Pancreas (tissue), 10 donors: ENCODE measurements at regions not wholly inside any gene's neighbourhood (a gene's known extent, or its start where the extent isn't known, plus 50 kb on each side); places are given as distances from the start of the nearest gene placed in this dataset.
"Not testable (repeated sequence)": the region's sequence is repeated elsewhere in the genome, so short reads cannot be mapped to it uniquely, and the experiment has no call there.

ENCODE experiments used
- ATAC-seq, 4 donors: fragments of 200-7000 bp; cut with Tn5 transposase; one replicate each; pipeline versions ENCODE4 v1.8.0 to v1.9.1; 2020; ENCODE audit warnings: mild to moderate bottlenecking in 4 of 4, moderate library complexity in 4 of 4
- DNase-seq, 6 donors: peaks; one replicate each; pipeline ENCODE4 v3.0.0-alpha.2; 2020
- FAIRE-seq: peaks from 2 replicates; lab custom pipeline; 2012; peaks lifted over from hg19 to GRCh38; lab: Jason Lieb, UNC
- H3K27ac ChIP-seq, 4 donors: fragments of 200-600 bp; sonication (generic); 1 replicate in 3 of 4; 2 replicates in 1 of 4; pipeline versions ENCODE4 v1.5.0 to v1.8.0; 2020
- H3K27me3 ChIP-seq, 4 donors: fragments of 200-600 bp; one replicate each; pipeline ENCODE4 v1.8.0; 2021
- H3K36me3 ChIP-seq, 3 donors: fragments of 200-600 bp; sonication (generic) in 1 of 3; one replicate each; pipeline versions ENCODE4 v1.5.0 to v1.8.0; 2020 to 2021
- H3K4me1 ChIP-seq, 3 donors: fragments of 200-600 bp; one replicate each; pipeline ENCODE4 v1.8.0; 2021
- H3K4me3 ChIP-seq, 4 donors: fragments of 200-600 bp; sonication (generic) in 2 of 4; one replicate each; pipeline versions ENCODE4 v1.5.0 to v1.8.0; 2020 to 2021
- H3K9me3 ChIP-seq, 4 donors: fragments of 200-600 bp; one replicate each; pipeline ENCODE4 v1.8.0; 2021
- CTCF ChIP-seq, 4 donors: fragments of 200-600 bp; sonication (generic) in 3 of 4; IDR thresholded peaks; one replicate each; pipeline versions ENCODE4 v1.5.0 to v1.8.0; 2021; ENCODE audit warnings: antibody characterized with exemption in 4 of 4
- WGBS, 2 donors: extraction: QIAGEN DNeasy Blood & Tissue Kit; methylation state at CpG; one replicate each; pipeline ENCODE4 v1.1.7; 2013; 5-methylcytosine and 5-hydroxymethylcytosine counted together
- intact Hi-C, 3 donors: fragments of 100-400 bp; cut with DNase I; formaldehyde crosslinking; loops; one replicate each; pipeline versions ENCODE4 v1.11.1 to v1.14.2; 2022
- donor health status: healthy with polysubstance abuse.
- donor health status: DM: no; HTN: no; CAD: no; lungs with moderate emphysema.
- donor health status: DM: no; HTN: no; CAD: no.
- donor health status: control.
- donor health status: control.
- donor health status: Bipolar disorder and iron deficiency.
- donor health status: DM: yes; HTN: yes; CAD: no.
- donor health status: DM: no; HTN: no; CAD: no.
- donor health status: DM: no; HTN: no; CAD: no.
- donor health status: DM: yes; HTN: yes; CAD: no.

- no peaks in the 10 kb centered on the region for H3K27me3 ChIP-seq
- FAIRE-seq, result no peak
- ATAC-seq, result peak; percentile 85 to 92 (median 89)
- WGBS, 2 donors, result 15 to 16% methylated on average over 10 of the region's 10 CpGs
- peak in 3 of 6 donors; percentile 17 to 53 (median 27) for DNase-seq
- peak overlapping the region in 1 of 4 donors; percentile 17 for H3K27ac ChIP-seq
- no peaks in the 10 kb centered on the region for H3K36me3 ChIP-seq
- no peak overlapping the region for H3K4me3 ChIP-seq
- intact Hi-C loops, result no loop called here
- no peak for TF ChIP-seq CTCF (IDR thresholded peaks at IDR 0.05)
- H3K4me1 ChIP-seq, result peaks cover 13% of the 10 kb centered on the region in 3 donors
- H3K9me3 ChIP-seq, result no peaks in the 10 kb centered on the region
Observed at GRCh38 chr3:64368257-64369020, 143.2 kb upstream of the PRICKLE2 start.

GRCh38 chr3:64365877-64366276 is 140.6 kb upstream of the PRICKLE2 start:
- TF ChIP-seq CTCF (IDR thresholded peaks at IDR 0.05), result no peak
- FAIRE-seq, result no peak
- intact Hi-C loops, result no loop called here

GRCh38 chr3:64363842-64364241 is 138.6 kb upstream of the PRICKLE2 start:
- TF ChIP-seq CTCF (IDR thresholded peaks at IDR 0.05), result no peak

More at GRCh38 chr3:64365877-64366276, 140.6 kb upstream of the PRICKLE2 start:
- Histone ChIP-seq H3K27ac (no peak overlapping the region), H3K27me3 (no peaks in the 10 kb centered on the region), H3K4me1 (peaks cover 13% of the 10 kb centered on the region in 3 donors), H3K4me3 (no peak overlapping the region), H3K36me3 (no peaks in the 10 kb centered on the region), H3K9me3 (no peaks in the 10 kb centered on the region)
- ATAC-seq, result no peak
- 90 to 91% methylated on average over 5 of the region's 5 CpGs for WGBS, 2 donors
- DNase-seq, result no peak

GRCh38 chr3:64361962-64362735 is 136.9 kb upstream of the PRICKLE2 start:
- intact Hi-C loops, result no loop called here
- FAIRE-seq (no peak), ATAC-seq (no peak), DNase-seq (no peak)
- Histone ChIP-seq H3K4me3 (no peak overlapping the region), H3K9me3 (no peaks in the 10 kb centered on the region), H3K36me3 (no peaks in the 10 kb centered on the region), H3K4me1 (no peaks in the 10 kb centered on the region), H3K27me3 (no peaks in the 10 kb centered on the region), H3K27ac (no peak overlapping the region)
- TF ChIP-seq CTCF (IDR thresholded peaks at IDR 0.05), result no peak
- 92 to 96% methylated on average over 5 of the region's 5 CpGs for WGBS, 2 donors

More at GRCh38 chr3:64363842-64364241, 138.6 kb upstream of the PRICKLE2 start:
- FAIRE-seq, result no peak
- Histone ChIP-seq H3K4me1 (peaks cover 10 to 13% (median 11%) of the 10 kb centered on the region in 3 donors), H3K4me3 (no peak overlapping the region), H3K27me3 (no peaks in the 10 kb centered on the region), H3K27ac (no peak overlapping the region), H3K9me3 (no peaks in the 10 kb centered on the region), H3K36me3 (no peaks in the 10 kb centered on the region)
- intact Hi-C loops, result no loop called here
- no peak for DNase-seq
- 97% methylated on average over 1 of the region's 1 CpG for WGBS, 2 donors
- no peak for ATAC-seq

- DNase-seq, H3K4me3 ChIP-seq, H3K36me3 ChIP-seq, H3K27me3 ChIP-seq, intact Hi-C loops, H3K27ac ChIP-seq, FAIRE-seq, H3K9me3 ChIP-seq, H3K4me1 ChIP-seq, ATAC-seq: not testable (repeated sequence)
- 95 to 98% methylated on average over 4 of the region's 4 CpGs for WGBS, 2 donors
Observed at GRCh38 chr3:64361036-64361435, 135.8 kb upstream of the PRICKLE2 start.
